ENCODE measurements at regions not wholly inside any gene's neighbourhood (a gene's known extent, or its start where the extent isn't known, plus 50 kb on each side); places are given as distances from the start of the nearest gene placed in this dataset.

DNA sequence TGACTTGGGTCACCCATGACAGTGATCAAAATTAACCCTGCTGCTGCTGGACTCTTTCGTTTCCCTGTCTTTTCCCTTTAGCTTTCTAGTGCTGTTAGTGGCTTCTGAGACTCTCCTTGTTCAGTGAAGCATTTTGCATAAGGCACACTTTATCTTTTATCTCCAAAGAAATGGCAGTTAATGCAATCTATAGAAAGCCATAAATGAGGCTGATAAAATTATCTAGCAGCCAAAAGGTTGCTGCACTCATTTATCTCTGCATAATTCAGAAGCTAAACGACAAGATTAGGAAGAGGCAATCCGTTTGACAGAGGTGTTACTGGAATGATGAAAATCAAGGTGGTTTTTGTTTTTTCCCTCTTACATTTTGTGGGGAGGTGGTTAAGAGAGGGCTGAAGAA is 1109.5 kb upstream of the EEF2KMT start:
- TF ChIP-seq, protein P1, sequence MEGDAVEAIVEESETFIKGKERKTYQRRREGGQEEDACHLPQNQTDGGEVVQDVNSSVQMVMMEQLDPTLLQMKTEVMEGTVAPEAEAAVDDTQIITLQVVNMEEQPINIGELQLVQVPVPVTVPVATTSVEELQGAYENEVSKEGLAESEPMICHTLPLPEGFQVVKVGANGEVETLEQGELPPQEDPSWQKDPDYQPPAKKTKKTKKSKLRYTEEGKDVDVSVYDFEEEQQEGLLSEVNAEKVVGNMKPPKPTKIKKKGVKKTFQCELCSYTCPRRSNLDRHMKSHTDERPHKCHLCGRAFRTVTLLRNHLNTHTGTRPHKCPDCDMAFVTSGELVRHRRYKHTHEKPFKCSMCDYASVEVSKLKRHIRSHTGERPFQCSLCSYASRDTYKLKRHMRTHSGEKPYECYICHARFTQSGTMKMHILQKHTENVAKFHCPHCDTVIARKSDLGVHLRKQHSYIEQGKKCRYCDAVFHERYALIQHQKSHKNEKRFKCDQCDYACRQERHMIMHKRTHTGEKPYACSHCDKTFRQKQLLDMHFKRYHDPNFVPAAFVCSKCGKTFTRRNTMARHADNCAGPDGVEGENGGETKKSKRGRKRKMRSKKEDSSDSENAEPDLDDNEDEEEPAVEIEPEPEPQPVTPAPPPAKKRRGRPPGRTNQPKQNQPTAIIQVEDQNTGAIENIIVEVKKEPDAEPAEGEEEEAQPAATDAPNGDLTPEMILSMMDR (IDR thresholded peaks at IDR 0.05; ENCODE audit: insufficient read depth, low read length, missing control alignments) = no peak
- POLR2A ChIA-PET = no interaction called here
- no peak overlapping the region for H3K4me3 ChIP-seq (ENCODE audit: low read depth, low read length)
- DNase-seq (ENCODE audit: low read depth, low spot score) = no peak
- CTCF ChIA-PET = no interaction called here

DNA sequence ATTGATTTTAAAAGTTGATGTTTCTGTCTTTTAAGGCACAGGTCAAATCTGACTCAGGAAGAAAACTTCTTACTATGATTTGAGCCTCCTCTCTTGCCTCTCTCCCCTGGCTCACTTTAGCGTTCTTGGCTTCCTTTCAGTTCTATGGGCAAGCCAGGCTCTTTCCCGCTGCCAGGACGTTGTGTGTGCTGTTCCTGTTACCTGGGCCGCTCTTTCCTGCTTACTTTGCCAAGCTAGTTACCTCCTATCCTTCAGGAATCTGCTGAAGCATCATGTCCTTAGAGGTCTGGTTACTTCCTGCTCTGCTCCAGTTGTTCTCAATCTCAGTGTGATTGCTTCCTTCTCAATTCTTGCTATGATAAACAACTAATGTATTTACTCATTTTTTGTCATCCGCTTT is 1108.5 kb upstream of the EEF2KMT start:
- POLR2A ChIA-PET = no interaction called here
- TF ChIP-seq, protein P1 (IDR thresholded peaks at IDR 0.05; ENCODE audit: insufficient read depth, low read length, missing control alignments) = no peak
- CTCF ChIA-PET = no interaction called here
- H3K4me3 ChIP-seq (ENCODE audit: low read depth, low read length) = no peak overlapping the region
- DNase-seq (ENCODE audit: low read depth, low spot score) = no peak

DNA sequence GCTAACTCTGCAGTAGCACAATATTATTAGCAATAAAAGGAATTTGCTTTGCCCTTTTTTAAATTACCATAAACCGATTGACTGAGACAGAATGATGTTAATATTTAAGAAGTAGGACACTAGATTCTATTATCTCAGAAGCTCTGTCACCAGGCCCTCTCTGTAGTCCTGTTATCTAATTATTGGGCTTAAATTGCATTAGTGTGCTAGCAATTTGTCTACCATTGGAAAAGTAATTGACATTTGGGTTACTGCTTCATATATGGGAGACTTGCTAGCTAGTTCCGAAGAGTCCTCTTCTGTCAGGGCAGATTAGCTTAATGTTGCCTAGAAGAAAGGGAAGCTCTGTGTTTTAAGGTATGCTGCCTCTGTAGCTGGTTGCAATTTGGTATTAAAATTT is 1107.3 kb upstream of the EEF2KMT start:
- TF ChIP-seq, protein P1 (IDR thresholded peaks at IDR 0.05; ENCODE audit: insufficient read depth, low read length, missing control alignments) = no peak
- H3K4me3 ChIP-seq (ENCODE audit: low read depth, low read length) = no peak overlapping the region
- ChIA-PET CTCF (no interaction called here), POLR2A (no interaction called here)
- DNase-seq (ENCODE audit: low read depth, low spot score) = no peak

DNA sequence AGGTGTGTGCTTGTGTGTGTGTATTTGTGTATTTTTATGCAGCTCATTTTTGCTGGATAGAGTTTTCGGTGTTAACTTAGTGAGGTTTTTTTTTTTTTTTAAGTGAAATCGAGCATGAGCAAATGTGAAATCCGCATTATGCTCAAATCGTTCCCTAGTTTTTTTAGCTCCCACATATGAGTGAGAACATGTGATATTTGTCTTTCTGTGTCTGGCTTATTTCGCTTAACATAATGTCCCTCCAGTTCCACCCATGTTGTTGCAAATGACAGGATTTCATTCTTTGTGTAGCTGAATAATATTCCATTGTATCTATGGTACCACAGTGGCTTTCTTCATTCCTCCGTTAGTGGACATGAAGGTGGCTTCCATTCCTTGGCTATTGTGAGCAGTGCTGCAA is 1103.3 kb upstream of the EEF2KMT start:
- ChIA-PET POLR2A (no interaction called here), CTCF (no interaction called here)

DNA sequence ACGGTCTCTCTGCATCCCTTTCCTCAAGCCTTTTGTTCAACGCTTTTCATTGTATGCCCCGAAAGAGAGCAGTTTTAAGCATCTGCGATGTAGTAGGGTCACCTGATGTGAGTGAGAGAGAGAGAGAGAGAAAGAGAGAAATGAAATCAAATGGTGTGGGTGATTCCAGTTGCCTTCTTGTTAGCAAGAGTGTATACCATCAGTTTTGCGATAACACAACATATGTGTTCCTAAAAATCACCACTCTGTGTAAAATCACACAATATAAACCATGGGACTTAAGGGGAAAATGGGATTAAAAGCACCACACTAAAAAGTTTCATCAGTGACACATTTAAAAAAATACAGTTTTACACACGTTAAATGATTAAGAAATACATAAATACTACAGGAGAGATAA is 1102.7 kb upstream of the EEF2KMT start:
- CTCF ChIA-PET = no interaction called here
- TF ChIP-seq, protein P1 (IDR thresholded peaks at IDR 0.05; ENCODE audit: insufficient read depth, low read length, missing control alignments) = no peak
- no peak for DNase-seq (ENCODE audit: low read depth, low spot score)
- no peak overlapping the region for H3K4me3 ChIP-seq (ENCODE audit: low read depth, low read length)
- POLR2A ChIA-PET = no interaction called here

More for the DNA sequence above, 1103.3 kb upstream of the EEF2KMT start:
- no peak for DNase-seq (ENCODE audit: low read depth, low spot score)
- H3K4me3 ChIP-seq (ENCODE audit: low read depth, low read length) = no peak overlapping the region
- TF ChIP-seq, protein P1 (IDR thresholded peaks at IDR 0.05; ENCODE audit: insufficient read depth, low read length, missing control alignments) = no peak

DNA sequence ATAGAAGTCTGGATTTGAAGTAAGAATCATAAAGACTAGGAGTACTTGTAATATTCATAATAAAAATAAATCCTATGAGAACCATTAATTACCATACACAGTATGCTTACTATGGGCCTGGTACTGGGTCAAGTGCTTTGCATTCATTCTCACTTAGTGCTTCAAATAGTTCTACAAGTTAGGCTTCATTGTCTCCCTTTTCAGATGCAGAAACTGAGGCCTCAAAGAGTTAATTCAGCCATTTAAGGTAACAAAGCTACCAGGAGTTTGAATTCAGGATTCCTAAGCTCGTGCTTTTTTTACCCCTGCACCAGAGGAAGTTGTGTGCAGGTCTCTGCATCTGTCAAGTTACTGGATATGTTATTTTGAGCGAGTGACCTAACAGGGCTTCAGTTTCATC is 1098.4 kb upstream of the EEF2KMT start:
- ChIA-PET POLR2A (no interaction called here), CTCF (no interaction called here)
- H3K4me3 ChIP-seq (ENCODE audit: low read depth, low read length) = no peak overlapping the region
- TF ChIP-seq, protein P1 (IDR thresholded peaks at IDR 0.05; ENCODE audit: insufficient read depth, low read length, missing control alignments) = no peak
- DNase-seq (ENCODE audit: low read depth, low spot score) = no peak

Data from AG04449 (cell line).